GM18867 (cell line): ENCODE measurements at regions not wholly inside any gene's neighbourhood (a gene's known extent, or its start where the extent isn't known, plus 50 kb on each side); places are given as distances from the start of the nearest gene placed in this dataset.
"Not testable (repeated sequence)": the region's sequence is repeated elsewhere in the genome, so short reads cannot be mapped to it uniquely, and the experiment has no call there.

Source experiments
- ATAC-seq: cut with Tn5 transposase; IDR thresholded peaks from one replicate; pipeline ENCODE4 v1.9.1; 2021; ENCODE audit warnings: mild to moderate bottlenecking, moderate library complexity; ENCODE audit not compliant: unreplicated experiment

GRCh38 chr10:55519264-55519663 is 718.2 kb upstream of the PCDH15 start:
- no peak for ATAC-seq

GRCh38 chr10:55518416-55518815 is 717.4 kb upstream of the PCDH15 start:
- ATAC-seq, result not testable (repeated sequence)

DNA sequence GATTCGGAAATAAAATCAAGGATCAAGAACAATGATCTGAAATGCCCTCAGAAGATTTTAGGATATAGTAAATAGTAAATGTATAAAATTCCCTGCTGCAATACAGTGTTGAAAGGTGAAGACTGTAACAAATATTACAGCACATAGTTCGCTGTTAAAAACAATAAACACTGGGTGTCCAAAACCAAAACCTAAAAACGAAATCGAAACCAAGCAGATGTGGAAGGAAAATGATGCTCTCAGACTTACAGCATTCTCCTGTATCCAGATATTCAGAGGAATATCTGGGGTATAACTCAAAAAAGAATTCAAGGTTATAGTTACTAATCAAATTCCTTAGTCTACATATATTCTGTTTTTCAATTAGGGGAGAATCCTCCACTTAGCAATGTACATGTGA is 708.1 kb upstream of the PCDH15 start:
- peak; percentile 60 for ATAC-seq

GRCh38 chr10:55500931-55501559 is 700.0 kb upstream of the PCDH15 start:
- peak; percentile 90 for ATAC-seq

DNA sequence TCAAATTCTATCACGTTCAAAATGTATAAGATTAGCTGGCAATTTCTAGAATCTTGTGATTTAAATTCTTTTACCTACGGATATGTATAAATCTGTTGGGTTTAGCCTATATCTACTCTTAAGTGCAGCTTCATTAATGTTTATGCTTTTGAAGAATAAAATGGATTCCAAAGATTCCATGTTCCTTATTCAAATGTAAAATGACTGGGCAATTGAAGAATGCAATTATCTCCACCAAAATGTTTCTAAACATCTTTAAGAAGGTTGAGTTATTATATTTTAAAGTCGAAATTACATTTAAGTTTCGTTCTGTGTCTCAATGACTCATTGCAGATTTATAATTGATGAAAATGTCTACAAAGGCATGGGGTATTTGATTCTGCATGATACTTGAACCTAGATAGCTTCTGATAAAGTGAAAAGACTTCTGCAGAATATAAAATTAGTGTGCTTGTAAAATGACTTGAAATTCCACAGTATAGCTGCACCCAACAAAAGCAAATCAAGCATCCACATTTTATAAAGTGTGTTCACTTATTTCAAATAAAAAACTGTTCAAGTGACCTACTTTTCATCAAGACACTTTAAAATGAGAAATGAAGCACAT is 697.0 kb upstream of the PCDH15 start:
- no peak for ATAC-seq

GRCh38 chr10:55495555-55495954 is 694.5 kb upstream of the PCDH15 start:
- no peak for ATAC-seq

DNA sequence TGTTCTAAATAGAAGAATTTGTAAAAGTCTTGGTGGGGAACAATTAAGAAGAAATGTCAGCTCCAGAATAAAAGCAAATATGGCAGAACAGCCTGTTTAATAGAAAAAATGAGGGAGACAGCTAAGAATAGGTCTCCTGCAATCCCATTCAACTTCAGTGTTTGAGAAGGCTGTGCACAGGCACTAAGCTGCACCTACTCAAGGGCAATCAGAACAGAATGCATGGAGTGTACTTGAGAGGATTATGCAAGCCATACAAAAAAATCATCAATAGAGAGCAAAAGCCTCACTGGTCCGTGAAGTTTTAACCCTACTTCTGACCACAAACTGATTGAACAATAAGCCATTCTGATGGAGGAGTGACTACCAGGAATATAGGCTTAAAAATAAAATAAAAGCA is 690.7 kb upstream of the PCDH15 start:
- no peak for ATAC-seq

GRCh38 chr10:55485827-55486226 is 684.8 kb upstream of the PCDH15 start:
- ATAC-seq, result no peak

DNA sequence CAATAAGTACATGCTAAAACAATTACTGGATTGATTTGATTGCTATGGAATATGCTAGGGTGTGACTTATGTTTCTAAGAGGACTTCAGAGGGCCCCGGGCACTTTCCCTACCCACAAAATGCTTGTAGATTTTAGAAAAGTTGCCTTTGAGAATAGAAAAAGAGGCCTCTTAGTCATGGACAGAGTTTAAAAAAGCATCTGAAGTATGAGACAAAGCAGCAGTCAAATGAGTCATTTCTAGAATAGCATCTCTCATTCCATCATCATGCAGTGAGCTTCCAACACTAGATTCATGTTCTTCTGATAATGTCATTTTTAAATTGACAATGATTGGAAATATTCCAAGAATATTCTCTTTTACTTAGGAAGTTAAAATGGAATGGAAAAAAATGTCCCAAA is 675.1 kb upstream of the PCDH15 start:
- ATAC-seq, result no peak

DNA sequence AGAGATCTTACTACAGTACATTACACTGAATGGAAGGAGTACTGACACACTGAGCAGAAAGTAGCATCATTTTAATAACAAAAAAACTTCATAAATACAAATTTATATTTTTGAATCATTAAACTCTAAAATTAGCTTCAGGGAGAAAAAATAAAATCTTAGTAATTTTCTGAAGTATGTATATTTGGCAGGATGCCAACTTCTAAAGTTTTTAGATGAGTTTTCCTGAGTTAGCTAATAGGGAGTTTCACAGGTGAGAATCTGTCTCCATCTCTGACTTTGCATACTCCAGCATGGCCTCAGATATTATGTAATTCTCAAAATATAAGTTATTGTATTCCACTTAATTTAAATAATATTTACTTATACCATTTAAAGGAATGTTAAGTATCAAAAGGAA is 673.2 kb upstream of the PCDH15 start:
- ATAC-seq, result no peak

DNA sequence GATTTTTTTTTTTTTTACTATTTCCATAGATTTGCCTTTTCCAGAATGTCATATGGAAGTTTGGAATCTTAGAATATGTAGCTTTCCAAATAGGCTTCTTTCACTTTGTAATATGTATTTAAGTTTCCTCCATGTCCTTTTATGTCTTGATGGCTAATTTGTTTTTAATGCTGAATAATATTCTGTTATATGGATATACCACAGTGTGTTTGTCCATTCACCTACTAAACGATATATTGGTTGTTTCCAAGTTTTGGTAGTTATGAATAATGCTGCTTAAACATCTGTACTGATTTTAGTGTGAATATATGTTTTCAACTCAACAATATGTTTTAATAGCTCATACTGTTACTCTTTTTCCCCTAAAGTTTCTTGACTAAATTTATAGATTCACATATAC is 669.8 kb upstream of the PCDH15 start:
- ATAC-seq, result no peak

- no peak for ATAC-seq
Observed at GRCh38 chr10:55466806-55467504, 665.9 kb upstream of the PCDH15 start.

DNA sequence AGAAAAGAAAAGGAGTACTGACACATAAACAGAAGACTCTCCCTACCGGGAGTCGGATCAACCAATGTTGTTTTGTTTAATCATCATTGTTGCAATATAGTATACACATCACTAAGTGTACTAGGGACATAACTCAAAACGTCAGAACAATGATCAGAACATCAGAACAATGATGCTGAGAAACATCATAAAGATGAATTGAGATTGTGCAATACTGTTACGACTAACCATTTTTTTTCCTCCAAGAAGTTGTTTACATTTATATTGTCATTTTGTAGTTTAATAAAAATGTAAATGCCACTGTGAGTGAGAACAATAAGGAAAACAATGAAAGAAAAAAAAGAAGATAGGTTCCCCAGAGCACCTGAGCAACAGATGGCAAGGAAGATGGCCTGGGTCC is 663.1 kb upstream of the PCDH15 start:
- no peak for ATAC-seq

- no peak for ATAC-seq
Observed at GRCh38 chr10:55460008-55460407, 659.0 kb upstream of the PCDH15 start.

- no peak for ATAC-seq
Observed at GRCh38 chr10:55449981-55450380, 649.0 kb upstream of the PCDH15 start.

DNA sequence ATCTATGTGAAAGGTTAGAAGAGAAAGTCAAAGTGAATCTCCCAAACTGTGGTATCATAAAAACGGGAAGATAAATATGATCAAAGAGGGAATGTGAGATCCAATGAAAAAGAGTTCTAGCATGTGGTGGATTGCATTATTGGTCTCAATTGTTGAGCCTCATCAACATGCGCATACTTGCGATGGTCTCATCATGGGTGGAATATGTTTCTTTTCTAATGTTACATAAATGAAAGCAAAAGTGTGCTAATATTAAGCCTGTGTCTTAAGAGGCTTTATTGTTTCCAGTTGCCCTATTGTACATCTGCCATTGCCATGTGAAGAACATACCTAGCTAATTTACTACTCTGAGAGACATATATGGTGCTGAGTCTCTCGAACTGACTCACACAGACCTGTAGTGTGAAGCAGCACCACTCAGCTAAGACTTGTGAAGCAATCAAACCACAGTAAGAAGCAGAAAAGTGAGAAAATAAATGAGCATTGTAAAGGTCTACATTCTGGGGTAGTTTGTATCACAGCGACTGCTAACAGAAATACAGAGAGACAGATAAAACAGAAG is 645.5 kb upstream of the PCDH15 start:
- peak; percentile 60 for ATAC-seq

DNA sequence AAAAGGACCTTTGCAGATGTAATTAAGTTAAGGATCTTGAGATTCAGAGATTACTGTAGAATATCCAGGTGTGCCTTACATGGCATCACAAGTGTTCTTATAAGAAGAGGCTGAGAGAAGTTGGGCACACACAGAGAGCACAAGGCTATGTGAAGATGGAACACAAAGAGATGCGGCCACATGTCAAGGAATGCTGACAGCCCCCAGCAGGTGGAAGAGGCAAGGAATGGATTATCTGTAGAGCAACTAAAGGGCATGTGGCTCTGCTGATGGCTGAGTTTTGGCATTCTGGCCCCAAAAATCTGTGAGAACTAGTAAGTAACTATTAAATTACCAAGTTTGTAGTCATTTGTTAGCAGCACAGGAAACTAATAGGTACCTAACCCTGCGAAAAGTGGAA is 640.7 kb upstream of the PCDH15 start:
- ATAC-seq, result no peak

DNA sequence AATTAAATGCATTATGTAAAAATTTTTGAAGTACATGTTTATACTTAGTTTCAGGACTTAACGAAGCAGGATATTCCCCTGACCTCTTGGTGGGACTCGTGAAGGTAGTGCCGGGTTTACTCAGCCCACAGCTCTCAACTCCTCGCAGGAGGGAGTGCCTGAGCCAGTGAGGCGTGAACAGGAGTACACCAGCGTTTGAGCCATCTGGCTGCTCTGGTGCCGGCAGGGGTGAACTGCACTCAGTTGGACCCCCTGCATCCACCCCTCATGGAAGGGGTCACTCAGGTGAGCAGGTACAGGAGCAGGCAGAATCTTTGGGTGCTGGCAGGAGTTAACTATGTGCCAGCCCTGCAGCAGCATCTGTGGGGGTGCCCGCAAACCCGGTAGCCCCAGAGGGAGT is 625.1 kb upstream of the PCDH15 start:
- no peak for ATAC-seq

DNA sequence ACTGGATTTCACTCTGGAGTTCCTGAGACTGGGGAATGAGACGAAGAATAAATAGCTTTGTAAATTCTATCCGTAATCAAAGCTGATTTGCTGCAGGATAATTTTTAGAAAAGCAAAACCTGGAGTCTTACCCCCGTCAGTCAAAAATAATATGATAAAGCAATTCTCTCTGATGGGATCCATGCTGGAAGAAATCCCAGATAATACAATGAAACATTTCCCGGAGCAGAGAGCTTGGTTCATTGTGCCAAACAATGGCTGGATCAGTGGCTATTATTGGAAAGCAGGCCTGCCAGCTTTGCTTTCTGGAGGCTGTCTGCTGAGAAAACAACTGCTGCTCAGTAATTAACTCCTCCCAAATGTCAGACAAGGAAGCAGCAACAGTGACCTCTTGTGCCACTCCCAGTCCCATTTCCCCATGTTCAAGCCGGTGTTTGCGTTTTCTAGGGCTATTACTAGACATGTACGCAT is 609.4 kb upstream of the PCDH15 start:
- ATAC-seq, result no peak

GRCh38 chr10:55404094-55404493 is 603.1 kb upstream of the PCDH15 start:
- no peak for ATAC-seq

GRCh38 chr10:55400075-55400849 is 599.2 kb upstream of the PCDH15 start:
- no peak for ATAC-seq
